ENCODE measurements at regions not wholly inside any gene's neighbourhood (a gene's known extent, or its start where the extent isn't known, plus 50 kb on each side); places are given as distances from the start of the nearest gene placed in this dataset.

DNA sequence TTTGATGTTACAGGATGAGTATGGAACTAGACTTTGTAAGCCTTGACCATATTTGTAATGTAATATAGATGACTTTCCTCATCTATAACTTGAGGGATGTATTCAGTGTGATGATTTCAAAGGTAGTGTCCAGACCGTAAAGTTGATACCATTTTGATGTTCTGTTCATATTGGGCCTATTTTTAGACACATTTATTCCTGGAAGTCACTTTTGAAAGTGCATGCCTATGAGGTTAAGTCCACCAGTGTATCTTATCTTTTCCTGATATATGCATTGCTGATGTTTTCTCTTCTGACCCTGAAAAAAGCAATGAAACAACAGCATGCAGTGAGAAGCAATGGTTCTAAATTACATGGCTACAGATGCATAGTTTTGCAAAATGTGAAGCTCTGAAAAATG, 244.7 kb upstream of the PDGFD start:
- no peak for TF ChIP-seq ATF2 (tag by site-specific recombination; IDR thresholded peaks at IDR 0.05; ENCODE audit: low read depth)
- TF ChIP-seq, protein P1, sequence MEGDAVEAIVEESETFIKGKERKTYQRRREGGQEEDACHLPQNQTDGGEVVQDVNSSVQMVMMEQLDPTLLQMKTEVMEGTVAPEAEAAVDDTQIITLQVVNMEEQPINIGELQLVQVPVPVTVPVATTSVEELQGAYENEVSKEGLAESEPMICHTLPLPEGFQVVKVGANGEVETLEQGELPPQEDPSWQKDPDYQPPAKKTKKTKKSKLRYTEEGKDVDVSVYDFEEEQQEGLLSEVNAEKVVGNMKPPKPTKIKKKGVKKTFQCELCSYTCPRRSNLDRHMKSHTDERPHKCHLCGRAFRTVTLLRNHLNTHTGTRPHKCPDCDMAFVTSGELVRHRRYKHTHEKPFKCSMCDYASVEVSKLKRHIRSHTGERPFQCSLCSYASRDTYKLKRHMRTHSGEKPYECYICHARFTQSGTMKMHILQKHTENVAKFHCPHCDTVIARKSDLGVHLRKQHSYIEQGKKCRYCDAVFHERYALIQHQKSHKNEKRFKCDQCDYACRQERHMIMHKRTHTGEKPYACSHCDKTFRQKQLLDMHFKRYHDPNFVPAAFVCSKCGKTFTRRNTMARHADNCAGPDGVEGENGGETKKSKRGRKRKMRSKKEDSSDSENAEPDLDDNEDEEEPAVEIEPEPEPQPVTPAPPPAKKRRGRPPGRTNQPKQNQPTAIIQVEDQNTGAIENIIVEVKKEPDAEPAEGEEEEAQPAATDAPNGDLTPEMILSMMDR (tag by site-specific recombination; IDR thresholded peaks at IDR 0.05), result no peak
- TF ChIP-seq, protein P2, sequence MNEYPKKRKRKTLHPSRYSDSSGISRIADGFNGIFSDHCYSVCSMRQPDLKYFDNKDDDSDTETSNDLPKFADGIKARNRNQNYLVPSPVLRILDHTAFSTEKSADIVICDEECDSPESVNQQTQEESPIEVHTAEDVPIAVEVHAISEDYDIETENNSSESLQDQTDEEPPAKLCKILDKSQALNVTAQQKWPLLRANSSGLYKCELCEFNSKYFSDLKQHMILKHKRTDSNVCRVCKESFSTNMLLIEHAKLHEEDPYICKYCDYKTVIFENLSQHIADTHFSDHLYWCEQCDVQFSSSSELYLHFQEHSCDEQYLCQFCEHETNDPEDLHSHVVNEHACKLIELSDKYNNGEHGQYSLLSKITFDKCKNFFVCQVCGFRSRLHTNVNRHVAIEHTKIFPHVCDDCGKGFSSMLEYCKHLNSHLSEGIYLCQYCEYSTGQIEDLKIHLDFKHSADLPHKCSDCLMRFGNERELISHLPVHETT (tag by site-specific recombination; IDR thresholded peaks at IDR 0.05), result no peak
- no peak for TF ChIP-seq KLF10 (tag by site-specific recombination; IDR thresholded peaks at IDR 0.05)
- TF ChIP-seq, protein P3, sequence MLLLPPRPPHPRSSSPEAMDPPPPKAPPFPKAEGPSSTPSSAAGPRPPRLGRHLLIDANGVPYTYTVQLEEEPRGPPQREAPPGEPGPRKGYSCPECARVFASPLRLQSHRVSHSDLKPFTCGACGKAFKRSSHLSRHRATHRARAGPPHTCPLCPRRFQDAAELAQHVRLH (tag by site-specific recombination; IDR thresholded peaks at IDR 0.05), result no peak
- TF ChIP-seq ZNF140 (tag by site-specific recombination; IDR thresholded peaks at IDR 0.05), result no peak
- no peak for TF ChIP-seq ZNF274 (IDR thresholded peaks at IDR 0.05; ENCODE audit: low read length)
- no peak for TF ChIP-seq ZNF274 (tag by site-specific recombination; IDR thresholded peaks at IDR 0.05; ENCODE audit: borderline replicate concordance)
- TF ChIP-seq, protein P4, sequence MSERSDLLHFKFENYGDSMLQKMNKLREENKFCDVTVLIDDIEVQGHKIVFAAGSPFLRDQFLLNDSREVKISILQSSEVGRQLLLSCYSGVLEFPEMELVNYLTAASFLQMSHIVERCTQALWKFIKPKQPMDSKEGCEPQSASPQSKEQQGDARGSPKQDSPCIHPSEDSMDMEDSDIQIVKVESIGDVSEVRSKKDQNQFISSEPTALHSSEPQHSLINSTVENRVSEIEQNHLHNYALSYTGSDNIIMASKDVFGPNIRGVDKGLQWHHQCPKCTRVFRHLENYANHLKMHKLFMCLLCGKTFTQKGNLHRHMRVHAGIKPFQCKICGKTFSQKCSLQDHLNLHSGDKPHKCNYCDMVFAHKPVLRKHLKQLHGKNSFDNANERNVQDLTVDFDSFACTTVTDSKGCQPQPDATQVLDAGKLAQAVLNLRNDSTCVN (tag by site-specific recombination; optimal IDR thresholded peaks at IDR 0.05), result no peak
- TF ChIP-seq, protein P5, sequence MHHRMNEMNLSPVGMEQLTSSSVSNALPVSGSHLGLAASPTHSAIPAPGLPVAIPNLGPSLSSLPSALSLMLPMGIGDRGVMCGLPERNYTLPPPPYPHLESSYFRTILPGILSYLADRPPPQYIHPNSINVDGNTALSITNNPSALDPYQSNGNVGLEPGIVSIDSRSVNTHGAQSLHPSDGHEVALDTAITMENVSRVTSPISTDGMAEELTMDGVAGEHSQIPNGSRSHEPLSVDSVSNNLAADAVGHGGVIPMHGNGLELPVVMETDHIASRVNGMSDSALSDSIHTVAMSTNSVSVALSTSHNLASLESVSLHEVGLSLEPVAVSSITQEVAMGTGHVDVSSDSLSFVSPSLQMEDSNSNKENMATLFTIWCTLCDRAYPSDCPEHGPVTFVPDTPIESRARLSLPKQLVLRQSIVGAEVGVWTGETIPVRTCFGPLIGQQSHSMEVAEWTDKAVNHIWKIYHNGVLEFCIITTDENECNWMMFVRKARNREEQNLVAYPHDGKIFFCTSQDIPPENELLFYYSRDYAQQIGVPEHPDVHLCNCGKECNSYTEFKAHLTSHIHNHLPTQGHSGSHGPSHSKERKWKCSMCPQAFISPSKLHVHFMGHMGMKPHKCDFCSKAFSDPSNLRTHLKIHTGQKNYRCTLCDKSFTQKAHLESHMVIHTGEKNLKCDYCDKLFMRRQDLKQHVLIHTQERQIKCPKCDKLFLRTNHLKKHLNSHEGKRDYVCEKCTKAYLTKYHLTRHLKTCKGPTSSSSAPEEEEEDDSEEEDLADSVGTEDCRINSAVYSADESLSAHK (tag by site-specific recombination; IDR thresholded peaks at IDR 0.05), result no peak
- TF ChIP-seq ZBTB1 (tag by site-specific recombination; IDR thresholded peaks at IDR 0.05), result no peak
- TF ChIP-seq ZSCAN23 (tag by site-specific recombination; IDR thresholded peaks at IDR 0.05), result no peak

All from HEK293 (cell line).